GM12875 (cell line): ENCODE measurements at regions not wholly inside any gene's neighbourhood (a gene's known extent, or its start where the extent isn't known, plus 50 kb on each side); places are given as distances from the start of the nearest gene placed in this dataset.
"Not testable (repeated sequence)": the region's sequence is repeated elsewhere in the genome, so short reads cannot be mapped to it uniquely, and the experiment has no call there.

ENCODE experiments used
- H3K4me3 ChIP-seq: one replicate; pipeline ENCODE4 v1.5.1; 2011; ENCODE audit warnings: low read depth, low read length, control low read depth
- TF ChIP-seq, protein P1 (sequence below): IDR thresholded peaks from 2 replicates; pipeline ENCODE4 v1.5.1; 2011; ENCODE audit warnings: low read depth, mild to moderate bottlenecking, control low read depth, inconsistent platforms, low read length, moderate library complexity, borderline replicate concordance; ENCODE audit not compliant: insufficient read depth

DNA sequence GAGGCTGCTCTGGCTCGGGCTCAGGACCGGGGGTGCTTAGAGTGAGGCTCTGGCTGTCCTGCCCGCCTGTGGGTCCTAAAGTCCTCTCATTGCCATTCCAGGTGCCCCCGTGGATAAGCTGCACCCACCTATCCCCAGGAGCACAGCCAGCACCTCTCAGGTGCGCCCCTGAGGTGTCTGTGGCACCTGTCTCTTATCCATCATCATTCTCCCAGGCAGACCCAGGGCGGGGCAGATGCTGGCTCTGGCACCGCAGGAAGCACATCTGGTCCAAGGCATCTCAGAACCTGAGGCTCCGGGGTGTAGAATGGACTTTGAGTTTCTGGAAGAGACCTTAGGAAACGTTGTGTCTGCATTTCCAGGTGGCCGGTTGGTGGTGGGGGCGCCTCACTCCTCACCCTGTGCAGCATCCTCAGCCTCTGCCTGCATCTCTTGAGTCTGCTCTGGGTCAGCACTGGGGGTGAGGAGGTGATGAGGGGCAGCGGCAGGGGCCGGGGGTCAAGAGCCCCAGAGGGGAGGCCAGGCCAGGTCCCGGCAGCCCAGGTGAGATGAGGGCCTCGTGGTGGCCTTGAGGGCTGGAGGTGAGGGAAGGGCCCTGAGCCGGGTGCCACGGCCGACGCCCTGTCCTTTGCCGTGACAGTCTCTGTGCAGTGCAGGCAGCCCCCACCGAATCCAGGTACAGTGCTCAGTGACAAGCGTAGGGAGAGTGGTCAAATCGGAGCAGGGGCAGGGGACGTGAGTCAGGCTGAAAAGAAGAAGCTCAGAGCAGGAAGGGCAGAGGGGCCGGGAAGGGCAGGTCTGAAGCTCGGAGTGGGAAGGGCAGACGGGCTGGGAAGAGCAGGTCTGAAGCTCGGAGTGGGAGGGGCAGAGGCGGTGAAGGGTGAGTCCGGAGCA, 173.5 kb downstream of the NPIPB11 start:
- TF ChIP-seq, protein P1, sequence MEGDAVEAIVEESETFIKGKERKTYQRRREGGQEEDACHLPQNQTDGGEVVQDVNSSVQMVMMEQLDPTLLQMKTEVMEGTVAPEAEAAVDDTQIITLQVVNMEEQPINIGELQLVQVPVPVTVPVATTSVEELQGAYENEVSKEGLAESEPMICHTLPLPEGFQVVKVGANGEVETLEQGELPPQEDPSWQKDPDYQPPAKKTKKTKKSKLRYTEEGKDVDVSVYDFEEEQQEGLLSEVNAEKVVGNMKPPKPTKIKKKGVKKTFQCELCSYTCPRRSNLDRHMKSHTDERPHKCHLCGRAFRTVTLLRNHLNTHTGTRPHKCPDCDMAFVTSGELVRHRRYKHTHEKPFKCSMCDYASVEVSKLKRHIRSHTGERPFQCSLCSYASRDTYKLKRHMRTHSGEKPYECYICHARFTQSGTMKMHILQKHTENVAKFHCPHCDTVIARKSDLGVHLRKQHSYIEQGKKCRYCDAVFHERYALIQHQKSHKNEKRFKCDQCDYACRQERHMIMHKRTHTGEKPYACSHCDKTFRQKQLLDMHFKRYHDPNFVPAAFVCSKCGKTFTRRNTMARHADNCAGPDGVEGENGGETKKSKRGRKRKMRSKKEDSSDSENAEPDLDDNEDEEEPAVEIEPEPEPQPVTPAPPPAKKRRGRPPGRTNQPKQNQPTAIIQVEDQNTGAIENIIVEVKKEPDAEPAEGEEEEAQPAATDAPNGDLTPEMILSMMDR: no peak
- no peak overlapping the region for H3K4me3 ChIP-seq

DNA sequence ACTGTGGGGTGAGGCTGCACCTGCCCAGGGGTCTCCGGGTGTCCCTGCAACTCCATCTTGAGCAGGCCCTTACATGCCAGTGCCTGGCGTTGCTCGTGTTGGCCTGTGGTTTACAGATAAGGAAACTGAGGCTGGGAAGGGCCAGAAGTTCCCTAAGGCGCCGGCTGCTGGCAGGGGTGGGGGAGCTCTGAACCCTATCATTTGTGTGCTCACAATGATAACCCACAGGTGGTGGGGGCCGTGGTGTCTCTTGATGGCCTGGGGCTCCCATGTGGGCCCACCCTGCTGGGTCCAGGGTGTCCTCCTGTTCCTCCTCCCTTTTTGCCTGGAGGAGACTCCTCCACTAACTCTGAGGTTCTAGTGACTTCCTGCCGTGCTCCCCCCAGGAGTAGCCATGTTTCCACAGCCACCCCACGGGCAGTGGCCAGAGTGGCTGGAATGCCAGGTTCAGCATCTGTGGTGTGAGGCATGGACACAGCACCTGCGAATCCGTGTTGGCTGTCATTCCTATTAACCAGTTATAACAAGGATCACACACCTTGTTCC, 174.3 kb downstream of the NPIPB11 start:
- not testable (repeated sequence) for H3K4me3 ChIP-seq

DNA sequence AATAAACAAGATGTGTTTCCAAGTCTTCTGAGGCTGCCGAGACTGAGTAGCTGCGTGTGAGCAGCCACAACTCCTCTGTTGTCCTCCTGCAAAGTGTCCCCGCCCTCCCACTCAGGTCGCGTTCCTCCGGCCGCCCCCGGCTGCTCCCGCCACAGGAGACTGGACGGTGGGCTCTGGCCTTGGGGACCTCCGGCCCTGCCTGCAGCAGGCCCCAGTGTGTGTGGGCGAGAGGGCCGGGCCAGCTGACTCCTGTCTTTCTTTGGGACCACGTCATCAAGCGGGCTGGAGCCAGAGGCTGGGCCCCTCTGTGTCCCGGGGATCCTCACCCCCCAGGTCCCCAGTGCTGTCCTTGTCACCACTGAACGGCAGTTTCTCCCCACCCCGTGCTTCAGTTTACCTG, 175.3 kb downstream of the NPIPB11 start:
- TF ChIP-seq, protein P1: no peak
- H3K4me3 ChIP-seq: no peak overlapping the region

DNA sequence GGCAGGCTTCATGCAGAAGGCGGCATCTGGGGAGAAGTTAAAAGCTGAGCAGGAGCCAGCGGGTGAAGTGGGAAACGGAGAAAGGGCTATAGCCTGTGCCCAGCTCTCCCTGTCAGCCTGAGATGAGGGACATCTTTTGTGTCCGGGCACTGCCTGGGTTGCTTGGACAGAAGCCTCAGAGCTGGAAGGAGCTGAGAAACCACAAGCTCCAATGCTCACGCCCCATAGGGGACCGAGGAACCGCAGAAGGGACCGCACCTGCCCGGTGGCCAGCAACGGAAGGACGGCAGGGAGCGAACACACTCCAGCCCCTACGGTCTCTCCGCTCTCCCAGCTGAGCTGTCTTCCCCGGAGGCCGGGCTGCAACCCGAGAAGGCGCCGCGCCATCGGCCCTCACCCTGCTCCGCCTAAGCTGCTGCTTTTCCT, 175.8 kb downstream of the NPIPB11 start:
- TF ChIP-seq, protein P1: no peak
- no peak overlapping the region for H3K4me3 ChIP-seq

DNA sequence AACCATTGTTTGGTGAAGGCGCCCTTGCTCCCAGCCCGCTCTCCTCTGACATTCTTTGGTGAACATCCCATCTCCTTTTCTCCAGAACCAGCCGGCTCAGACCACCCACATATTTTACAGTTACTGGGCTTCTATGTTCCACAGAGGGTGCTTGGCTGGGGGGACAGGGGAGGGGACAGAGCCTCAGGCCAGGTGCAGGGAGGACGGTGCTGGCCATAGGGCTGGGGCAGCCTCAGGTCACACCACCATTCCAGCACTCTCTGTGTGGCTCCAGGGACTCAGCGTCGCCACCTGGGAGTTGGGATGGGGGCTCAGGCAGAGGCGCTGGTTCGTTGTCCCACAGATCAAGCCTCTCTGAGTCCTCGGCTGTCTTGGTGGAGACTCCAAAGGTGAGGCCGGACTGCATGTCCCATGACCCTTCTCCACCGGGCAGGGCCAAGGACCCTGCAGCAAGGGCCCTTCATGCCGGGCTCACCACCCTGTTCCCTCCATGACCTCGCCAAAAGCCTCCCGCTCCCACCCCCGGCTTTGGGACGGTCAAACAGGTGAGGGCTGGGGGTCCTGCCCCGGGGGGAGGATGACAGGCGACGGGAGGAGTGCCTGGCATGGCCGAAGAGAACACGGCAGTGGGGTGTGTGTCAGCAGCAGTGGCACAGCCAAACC, 176.4 kb downstream of the NPIPB11 start:
- H3K4me3 ChIP-seq: not testable (repeated sequence)

DNA sequence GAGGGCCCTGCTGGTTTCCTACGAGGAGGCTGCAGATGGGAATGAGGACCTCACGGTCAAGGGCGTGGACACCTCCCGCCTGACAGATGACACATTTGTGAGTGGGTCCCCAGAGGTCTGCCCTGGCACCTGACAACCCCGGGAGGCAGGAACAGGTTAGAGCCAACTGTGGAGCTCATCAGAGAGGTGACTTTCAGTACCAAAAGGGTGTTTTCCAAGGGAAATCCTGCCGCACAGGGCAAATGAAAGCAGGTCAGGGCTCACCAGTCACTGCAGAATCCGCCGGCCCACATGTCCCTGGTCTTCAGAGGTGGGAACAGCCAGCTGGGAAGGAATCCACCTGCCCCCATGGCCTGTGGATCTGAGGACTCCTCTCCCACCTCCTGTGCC, 176.9 kb downstream of the NPIPB11 start:
- H3K4me3 ChIP-seq: not testable (repeated sequence)

DNA sequence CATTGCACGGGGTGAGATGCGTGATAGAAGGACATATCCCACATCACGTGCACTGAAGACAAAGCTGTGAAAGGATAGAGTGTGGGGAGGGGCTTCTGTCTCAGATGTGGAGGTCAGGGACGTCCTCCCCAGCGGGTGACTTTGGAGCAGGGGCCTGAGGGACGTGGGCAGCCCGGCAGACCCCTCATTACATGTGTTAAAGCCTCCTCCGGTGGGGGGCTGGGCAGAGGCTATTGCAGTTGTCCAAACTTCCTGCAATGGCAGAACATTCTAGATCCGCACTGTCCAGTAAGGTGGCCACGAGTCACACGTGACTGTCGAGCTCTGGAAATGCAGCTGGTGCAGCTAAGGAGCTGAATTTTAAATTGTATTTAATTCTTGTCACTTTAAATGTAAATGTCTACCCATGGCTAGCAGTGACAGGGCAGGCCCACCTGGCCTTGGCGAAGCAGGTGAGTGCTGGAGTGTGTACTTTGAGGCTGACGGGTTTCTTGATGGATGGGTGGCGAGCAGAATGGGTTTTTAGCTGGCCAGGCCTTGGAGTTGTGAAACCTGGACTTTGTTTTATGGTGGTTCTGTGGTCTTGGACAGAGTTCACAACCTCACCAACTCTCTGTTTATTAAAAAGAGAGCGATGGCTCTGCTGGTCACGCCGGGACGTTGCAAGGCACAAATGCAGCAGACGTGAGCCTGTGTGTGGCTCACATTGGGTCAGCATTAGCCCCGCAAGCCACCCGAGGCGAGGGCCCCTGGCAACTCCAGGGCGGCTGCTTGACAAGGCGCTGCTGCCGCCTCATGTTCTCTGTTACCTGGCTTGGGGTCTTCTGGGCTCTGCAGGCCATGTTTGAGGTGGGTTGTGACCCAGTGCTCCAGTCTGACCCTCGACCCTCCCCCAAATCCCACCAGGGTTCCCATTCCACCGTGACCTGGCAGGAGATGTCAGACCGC, 177.6 kb downstream of the NPIPB11 start:
- H3K4me3 ChIP-seq: not testable (repeated sequence)

DNA sequence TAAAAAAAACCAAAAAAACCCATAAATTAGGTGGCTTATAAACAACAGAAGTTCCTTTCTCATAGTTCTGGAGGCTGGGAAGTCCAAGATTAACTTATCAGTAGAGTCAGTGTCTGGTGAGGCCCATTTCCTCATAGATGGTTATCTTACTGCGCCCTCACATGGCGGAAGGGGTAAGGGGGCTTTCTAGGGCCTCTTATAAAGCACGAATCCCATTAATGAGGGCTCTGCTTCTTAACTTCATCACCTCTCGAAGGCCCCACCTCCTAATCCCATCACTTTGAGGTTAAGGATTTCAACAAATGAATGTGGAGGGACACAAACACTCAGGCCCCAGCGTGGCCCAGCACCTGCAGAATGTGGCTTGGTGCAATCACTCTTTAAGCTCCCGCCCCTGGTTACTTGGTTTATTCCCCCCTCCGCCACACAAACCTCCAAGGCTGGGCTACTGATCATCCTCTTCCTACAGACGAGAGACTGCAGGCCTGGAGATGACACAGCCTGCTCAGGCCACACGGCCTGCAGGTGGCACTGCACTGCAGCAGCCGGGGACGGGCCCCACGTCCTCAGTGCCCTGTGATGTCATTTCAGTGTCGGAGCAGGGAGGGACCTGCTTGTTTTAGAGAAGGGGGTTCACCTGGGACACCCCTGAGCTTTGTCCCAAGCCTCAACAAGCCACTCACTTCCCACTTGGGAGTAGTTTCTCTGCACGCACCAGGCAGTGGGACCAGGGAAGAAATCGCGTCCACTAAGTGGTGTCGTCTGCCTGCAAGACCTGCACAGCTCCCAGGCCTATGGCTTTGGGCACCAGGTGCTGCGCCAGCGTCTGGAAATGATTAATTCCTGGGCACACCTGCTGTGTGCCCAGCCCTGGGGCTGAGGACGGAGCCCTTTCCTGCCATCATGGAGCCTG, 178.5 kb downstream of the NPIPB11 start:
- H3K4me3 ChIP-seq: not testable (repeated sequence)
- TF ChIP-seq, protein P1: peak; percentile 63
